ENCODE measurements at regions not wholly inside any gene's neighbourhood (a gene's known extent, or its start where the extent isn't known, plus 50 kb on each side); places are given as distances from the start of the nearest gene placed in this dataset.

DNA sequence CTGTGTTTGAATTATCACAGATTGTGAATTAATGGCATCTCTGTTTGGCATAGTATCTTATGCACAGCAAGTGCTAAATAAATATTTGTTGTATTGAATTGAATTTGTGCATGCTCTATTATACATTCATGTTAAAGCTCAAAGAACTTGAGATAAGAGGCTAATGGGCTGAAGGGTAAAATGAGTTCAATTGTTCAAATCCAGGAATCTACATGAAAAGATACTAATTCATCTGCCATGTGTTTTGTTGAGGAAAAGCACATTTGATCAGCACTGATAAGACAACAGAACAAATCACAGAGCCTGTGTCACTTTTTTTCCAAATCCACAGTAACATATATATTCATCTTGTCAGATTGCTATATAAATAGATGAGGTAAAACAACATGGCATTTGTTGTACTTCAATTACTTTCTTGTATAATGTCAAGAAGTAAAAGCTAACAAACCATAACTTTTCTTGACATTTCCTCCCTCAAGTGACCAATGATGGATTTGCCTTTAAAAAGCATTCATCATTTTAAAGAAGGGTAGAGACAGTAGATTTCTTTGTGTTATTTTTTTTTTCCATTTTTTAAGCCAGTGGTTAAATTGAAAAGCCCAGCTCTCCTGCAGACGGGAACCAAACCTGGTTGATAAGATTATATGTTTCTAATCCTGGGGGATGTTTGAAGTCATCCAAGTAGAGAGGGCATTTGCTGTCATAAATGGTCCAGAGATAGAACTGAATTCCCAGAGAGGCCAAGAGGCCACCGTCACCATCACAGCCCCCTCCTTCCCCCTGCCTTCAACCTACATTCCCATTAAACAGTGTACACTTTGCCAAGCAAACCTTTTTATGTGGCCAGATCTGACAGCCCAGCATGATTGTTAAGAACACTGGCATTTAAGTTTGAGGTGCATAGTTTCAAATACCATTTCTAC is 123.0 kb downstream of the CHD9NB start:
- no peaks in the 10 kb centered on the region for H3K4me1 ChIP-seq
- no peaks in the 10 kb centered on the region for H3K9me3 ChIP-seq
- ATAC-seq: no peak
- intact Hi-C loops (cut with DNase I): no loop called here
- no peak for DNase-seq
- no peak overlapping the region for H3K4me3 ChIP-seq
- no peaks in the 10 kb centered on the region for H3K27me3 ChIP-seq
- TF ChIP-seq, protein P1, sequence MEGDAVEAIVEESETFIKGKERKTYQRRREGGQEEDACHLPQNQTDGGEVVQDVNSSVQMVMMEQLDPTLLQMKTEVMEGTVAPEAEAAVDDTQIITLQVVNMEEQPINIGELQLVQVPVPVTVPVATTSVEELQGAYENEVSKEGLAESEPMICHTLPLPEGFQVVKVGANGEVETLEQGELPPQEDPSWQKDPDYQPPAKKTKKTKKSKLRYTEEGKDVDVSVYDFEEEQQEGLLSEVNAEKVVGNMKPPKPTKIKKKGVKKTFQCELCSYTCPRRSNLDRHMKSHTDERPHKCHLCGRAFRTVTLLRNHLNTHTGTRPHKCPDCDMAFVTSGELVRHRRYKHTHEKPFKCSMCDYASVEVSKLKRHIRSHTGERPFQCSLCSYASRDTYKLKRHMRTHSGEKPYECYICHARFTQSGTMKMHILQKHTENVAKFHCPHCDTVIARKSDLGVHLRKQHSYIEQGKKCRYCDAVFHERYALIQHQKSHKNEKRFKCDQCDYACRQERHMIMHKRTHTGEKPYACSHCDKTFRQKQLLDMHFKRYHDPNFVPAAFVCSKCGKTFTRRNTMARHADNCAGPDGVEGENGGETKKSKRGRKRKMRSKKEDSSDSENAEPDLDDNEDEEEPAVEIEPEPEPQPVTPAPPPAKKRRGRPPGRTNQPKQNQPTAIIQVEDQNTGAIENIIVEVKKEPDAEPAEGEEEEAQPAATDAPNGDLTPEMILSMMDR (IDR thresholded peaks at IDR 0.05): no peak
- H3K36me3 ChIP-seq: no peaks in the 10 kb centered on the region
- no peak overlapping the region for H3K27ac ChIP-seq

- ATAC-seq (no peak), DNase-seq (no peak)
- TF ChIP-seq, protein P1 (IDR thresholded peaks at IDR 0.05): no peak
- intact Hi-C loops (cut with DNase I): no loop called here
- Histone ChIP-seq H3K36me3 (no peaks in the 10 kb centered on the region), H3K4me3 (no peak overlapping the region), H3K9me3 (no peaks in the 10 kb centered on the region), H3K27me3 (no peaks in the 10 kb centered on the region), H3K27ac (no peak overlapping the region), H3K4me1 (no peaks in the 10 kb centered on the region)
Measured at GRCh38 chr16:52928955-52929354, 123.7 kb downstream of the CHD9NB start.

- ATAC-seq: no peak
- Histone ChIP-seq H3K4me1 (no peaks in the 10 kb centered on the region), H3K36me3 (no peaks in the 10 kb centered on the region), H3K27me3 (no peaks in the 10 kb centered on the region), H3K4me3 (no peak overlapping the region), H3K9me3 (no peaks in the 10 kb centered on the region), H3K27ac (no peak overlapping the region)
- intact Hi-C loops (cut with DNase I): no loop called here
- TF ChIP-seq, protein P1 (IDR thresholded peaks at IDR 0.05): no peak
- DNase-seq: no peak
Measured at GRCh38 chr16:52925143-52925542, 127.6 kb downstream of the CHD9NB start.

DNA sequence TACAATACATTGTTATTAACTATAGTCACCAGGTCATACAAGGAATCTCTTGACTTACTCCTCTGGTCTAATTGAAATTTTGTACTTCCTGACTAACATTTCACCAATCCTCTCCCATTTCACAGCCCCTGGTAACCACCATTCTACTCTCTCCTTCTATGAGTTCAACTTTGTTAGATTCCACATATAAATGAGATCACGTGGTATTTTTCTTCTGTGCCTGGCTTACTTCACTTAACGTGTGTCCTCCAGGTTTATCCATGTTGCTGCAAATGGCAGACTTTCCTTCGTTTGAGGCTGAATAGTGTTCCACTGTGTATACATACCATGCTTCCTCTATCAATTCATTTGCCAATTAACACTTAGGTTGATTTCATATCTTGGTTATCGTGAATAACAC is 128.5 kb downstream of the CHD9NB start:
- DNase-seq (no peak), ATAC-seq (no peak)
- H3K4me1 ChIP-seq: no peaks in the 10 kb centered on the region
- TF ChIP-seq, protein P1 (IDR thresholded peaks at IDR 0.05): no peak
- no peaks in the 10 kb centered on the region for H3K9me3 ChIP-seq
- intact Hi-C loops (cut with DNase I): no loop called here
- no peak overlapping the region for H3K27ac ChIP-seq
- H3K4me3 ChIP-seq: no peak overlapping the region
- no peaks in the 10 kb centered on the region for H3K36me3 ChIP-seq
- H3K27me3 ChIP-seq: no peaks in the 10 kb centered on the region

GRCh38 chr16:52921104-52921503 is 131.6 kb downstream of the CHD9NB start:
- no peaks in the 10 kb centered on the region for H3K27me3 ChIP-seq
- TF ChIP-seq, protein P1 (IDR thresholded peaks at IDR 0.05): no peak
- H3K9me3 ChIP-seq: no peaks in the 10 kb centered on the region
- intact Hi-C loops (cut with DNase I): no loop called here
- H3K27ac ChIP-seq: no peak overlapping the region
- no peak for ATAC-seq
- DNase-seq: no peak
- H3K36me3 ChIP-seq: no peaks in the 10 kb centered on the region
- H3K4me1 ChIP-seq: no peaks in the 10 kb centered on the region
- H3K4me3 ChIP-seq: no peak overlapping the region

Measured in upper lobe of right lung (tissue), 1 donor.